OCI-LY3 (cell line): ENCODE measurements at regions not wholly inside any gene's neighbourhood (a gene's known extent, or its start where the extent isn't known, plus 50 kb on each side); places are given as distances from the start of the nearest gene placed in this dataset.

Experiments
- CTCF ChIP-seq: fragments of 200-600, 300-600 bp; sonication (generic); IDR thresholded peaks from 2 replicates; pipeline ENCODE4 v1.5.1; 2014; ENCODE audit warnings: antibody characterized with exemption, low read length, low read depth
- EZH2phosphoT487 ChIP-seq: fragments of 200-600 bp; shearing (Covaris generic); IDR thresholded peaks from 2 replicates; pipeline ENCODE4 v1.6.1; 2018; ENCODE audit warnings: antibody characterized with exemption, mixed run types, low read depth

GRCh38 chr4:81758574-81759264 lies 287.0 kb upstream of the RASGEF1B start:
- TF ChIP-seq CTCF (no peak), EZH2phosphoT487 (no peak)
